Mucosa of gallbladder (tissue), 1 donor: ENCODE measurements at regions not wholly inside any gene's neighbourhood (a gene's known extent, or its start where the extent isn't known, plus 50 kb on each side); places are given as distances from the start of the nearest gene placed in this dataset.
"Not testable (repeated sequence)": the region's sequence is repeated elsewhere in the genome, so short reads cannot be mapped to it uniquely, and the experiment has no call there.

Experiments
- DNase-seq: peaks from one replicate; pipeline ENCODE4 v3.0.0-alpha.2; 2020; ENCODE audit warnings: low spot score
- donor health status: DM: no; HTN: no; CAD: no.

DNA sequence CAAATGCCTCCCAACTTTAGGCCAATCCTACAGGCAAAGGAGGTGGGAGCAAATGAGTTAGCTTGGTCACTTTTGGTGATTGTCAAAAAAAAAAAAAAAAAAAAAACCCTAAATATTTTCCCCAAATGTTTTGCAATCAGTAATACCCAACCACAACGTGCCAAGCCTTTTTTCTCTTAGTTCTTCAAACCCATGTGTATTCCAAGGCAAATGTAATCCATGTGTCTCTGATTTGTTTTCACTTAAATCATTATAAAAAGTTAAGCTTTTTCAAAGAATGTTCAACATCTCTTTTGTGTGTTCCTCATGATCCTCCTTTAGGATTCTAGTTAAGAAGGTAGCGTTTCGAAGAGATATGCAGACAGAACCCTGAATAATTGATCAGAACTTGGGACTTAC lies 328.4 kb downstream of the PAPSS1 start:
- no peak for DNase-seq

GRCh38 chr4:107391009-107391629 lies 328.9 kb downstream of the PAPSS1 start:
- DNase-seq = no peak

GRCh38 chr4:107389965-107390364 lies 330.1 kb downstream of the PAPSS1 start:
- no peak for DNase-seq

DNA sequence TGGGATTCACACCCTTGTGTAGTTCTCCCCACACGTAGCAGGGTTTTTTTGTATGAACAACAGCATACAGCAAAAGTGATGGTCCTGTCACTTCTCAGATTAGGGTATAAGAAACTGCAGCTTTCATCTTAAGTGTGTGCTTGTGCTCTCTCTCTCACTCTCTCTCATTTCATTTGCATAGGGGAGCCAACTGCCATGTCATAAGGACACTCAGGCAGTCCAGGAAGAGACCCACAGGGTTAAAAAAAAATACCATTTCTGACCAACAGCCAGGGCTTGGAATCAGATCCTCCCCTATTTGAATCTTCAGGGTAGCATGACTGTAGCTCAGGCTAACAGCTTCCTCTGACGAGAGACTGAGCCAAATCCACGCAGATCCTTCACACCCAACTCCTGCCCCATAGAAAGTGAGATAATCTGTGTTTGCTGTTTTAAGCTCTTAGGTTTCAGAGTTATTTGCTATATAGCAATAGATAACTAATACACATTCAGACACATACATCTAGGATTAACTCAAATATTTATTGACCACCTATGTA lies 331.2 kb downstream of the PAPSS1 start:
- DNase-seq = no peak

GRCh38 chr4:107380836-107381438 lies 339.1 kb downstream of the PAPSS1 start:
- DNase-seq = no peak

DNA sequence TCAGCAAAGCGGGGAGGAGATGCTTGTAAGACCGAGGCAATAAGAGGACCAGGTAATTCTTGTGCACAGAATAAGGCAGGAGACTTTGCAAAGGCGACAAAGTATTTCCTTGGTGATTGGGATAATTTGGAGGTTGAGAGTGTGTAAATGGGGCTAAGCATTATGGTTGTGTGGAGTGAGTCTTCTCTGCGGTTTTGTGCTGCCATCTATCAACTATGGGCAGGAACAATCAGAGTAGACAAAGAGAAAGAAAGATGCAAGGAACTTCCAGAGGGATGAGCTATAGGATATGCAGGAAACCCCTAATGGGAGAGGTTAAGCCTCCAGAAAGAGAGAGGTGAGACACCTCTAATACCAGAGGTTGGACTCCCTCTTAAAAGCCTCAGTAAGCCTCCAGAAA lies 339.8 kb downstream of the PAPSS1 start:
- no peak for DNase-seq

DNA sequence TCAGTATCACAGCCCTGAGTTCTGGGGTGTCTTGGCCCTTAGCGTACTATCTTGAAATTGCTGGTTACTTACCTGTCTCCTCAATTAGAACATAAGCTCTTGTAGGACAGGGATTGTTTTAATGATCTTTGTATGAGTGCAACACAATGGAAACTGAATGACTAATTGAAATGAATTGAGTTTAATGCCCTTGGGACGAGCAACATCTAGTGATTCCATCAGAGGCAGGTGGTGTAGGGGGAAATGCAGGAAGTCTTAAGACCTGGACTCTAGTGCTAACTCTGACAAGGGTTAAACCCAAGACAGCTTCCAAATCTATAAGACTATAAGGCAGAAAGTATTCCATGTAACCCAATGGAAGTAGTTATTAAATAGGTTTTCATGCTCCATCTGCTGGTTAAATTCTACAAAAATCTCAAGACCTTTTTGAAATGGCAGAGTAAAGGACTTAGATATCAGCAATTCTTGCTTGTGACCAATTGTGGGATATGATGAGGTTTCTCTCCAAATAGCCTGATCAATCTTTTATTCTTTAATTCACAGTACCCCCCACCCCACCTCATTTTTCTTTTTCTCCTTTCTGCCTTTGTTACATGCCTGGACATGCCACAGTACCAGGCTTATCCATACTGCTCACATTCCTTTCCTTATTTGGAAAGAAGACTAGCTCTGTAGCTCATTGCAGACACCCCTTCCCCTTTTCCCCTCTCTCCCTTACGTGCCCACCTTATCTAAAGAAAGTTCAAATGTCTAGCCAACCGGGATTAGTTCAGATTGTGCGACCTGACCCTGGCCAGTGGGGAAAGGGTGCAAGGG lies 340.8 kb downstream of the PAPSS1 start:
- no peak for DNase-seq

GRCh38 chr4:107376293-107376692 lies 340.2 kb upstream of the DKK2 start:
- DNase-seq = no peak

GRCh38 chr4:107366900-107367299 lies 330.8 kb upstream of the DKK2 start:
- no peak for DNase-seq

DNA sequence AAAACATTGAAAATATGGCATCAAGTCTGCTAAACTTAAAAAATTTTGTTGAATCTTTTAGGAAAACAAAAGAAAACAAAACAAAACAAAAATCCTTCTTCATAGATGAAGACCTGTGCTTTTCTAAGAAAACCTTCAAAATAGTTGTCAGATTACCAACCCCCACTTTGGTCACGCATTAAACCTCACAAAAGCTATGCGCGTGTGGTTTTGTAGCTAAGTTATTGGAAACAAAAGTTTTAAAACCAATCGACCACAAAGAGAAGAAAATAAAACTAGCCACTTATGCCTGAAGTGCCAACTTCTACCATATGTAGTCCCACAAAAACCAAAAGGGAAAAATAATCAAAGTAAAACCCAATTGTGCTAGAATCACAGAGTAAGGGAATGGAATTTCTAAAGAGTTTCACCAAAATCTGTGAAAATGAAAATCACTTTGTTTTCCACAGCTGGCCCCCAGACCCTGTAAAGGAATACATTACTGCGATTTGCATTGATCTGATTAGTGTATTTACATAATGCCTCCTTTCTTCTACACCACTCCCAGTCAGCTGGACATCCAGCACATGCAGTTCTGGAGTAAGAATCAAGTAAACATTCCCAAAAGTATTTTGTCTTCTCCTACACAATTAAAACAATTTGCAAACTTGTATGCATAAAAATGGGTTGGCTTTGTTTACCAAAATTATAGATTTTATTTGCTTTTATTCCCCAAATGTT lies 330.1 kb upstream of the DKK2 start:
- DNase-seq = no peak

DNA sequence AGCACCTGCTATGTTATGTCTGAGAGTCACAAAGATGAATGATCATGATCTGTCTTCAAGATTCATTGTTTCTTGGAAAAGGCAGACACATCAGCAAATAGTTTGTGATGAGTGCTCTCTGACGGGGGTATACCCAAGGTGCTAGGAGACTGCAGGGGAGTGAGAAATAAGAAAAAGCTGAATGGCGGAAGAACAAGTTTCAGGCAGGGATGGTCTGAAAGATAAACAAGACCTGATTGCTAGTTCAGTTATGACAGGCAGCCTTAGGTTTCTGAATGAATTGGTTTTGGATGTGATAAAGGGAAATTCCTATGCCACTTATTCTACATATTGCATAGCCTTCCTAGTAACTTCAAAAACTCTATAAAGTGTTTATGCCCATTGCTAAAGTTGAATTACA lies 327.0 kb upstream of the DKK2 start:
- DNase-seq = no peak

- no peak for DNase-seq
These were observed 323.1 kb upstream of the DKK2 start for GRCh38 chr4:107359208-107359607.

- not testable (repeated sequence) for DNase-seq
These were observed 318.2 kb upstream of the DKK2 start for GRCh38 chr4:107354304-107354703.

- DNase-seq = no peak
These were observed 315.1 kb upstream of the DKK2 start for GRCh38 chr4:107351196-107351595.

DNA sequence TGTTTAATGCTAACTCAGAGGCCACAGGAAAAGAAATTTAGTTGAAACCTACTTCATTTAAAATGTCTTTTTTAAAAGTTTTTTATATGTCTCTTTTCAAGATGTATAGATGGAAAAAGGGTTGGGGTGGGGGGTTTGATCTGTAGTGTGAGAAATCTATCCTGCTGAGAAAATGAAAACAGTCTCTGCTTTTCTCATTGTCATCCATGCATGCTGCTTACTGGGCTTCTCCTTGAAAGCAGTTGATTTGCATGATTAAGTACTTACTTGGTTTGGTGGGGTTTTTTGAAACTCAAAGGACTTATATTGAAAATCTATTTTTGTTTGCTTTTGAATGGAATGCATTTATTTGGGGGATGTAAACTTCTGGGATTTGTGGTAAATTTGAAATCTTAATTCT lies 313.6 kb upstream of the DKK2 start:
- no peak for DNase-seq

DNA sequence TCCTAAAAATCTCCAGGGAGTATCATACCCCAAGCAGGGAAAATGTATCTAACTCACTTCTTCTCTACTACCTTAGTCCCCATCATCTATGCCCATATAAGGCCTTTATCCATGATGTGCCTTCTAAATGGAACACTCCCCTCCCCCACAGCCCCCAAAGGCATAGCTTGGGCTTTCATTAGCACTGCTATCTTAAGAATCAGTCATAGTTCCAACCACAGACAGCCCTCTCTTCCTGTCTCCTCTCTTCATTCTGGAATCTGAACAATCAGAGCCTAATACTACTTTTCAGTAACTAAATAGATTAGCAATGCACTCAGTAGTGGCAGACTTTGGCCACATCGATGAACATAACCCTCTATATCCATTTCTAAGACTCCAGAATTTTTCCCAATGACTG lies 313.2 kb upstream of the DKK2 start:
- no peak for DNase-seq

DNA sequence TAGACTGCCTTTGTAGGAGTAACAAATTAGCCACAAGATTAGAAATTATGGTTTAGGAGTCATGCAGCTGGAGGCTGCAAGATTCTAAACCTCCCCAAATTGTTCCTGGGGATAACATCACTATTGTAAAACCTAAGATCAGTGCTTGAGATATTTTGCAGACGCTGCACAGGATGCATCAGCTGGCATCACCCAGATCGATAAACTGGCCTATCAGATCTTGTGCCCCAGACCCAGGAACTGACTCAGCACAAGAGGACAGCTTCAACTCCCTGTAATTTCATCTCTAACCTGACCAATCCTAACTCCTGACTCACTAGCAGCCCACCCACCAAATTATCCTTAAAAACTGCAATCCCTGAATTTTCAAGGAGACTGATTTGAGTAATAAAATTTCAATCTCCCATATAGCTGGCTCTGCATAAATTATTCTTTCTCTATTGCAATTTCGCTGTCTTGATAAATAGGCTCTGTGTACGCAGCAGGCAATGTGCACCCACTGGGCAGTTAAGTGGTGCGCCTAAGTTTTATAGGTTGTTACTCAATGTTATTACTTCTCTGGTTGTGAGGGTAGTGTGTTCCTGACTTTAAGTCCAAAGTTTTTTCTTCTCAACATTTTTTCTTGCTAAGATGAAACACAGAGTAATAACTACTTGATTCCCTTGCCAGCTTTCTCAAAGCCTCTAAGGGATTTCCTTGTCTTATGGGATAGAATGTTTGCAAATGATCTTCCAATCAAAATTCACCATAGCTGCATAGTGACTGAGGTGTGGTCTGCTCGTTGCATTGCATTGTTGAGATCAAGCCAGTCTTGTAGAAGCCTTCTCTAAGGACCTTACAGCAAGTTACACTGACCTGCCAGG lies 312.3 kb upstream of the DKK2 start:
- DNase-seq = no peak

- no peak for DNase-seq
These were observed 297.4 kb upstream of the DKK2 start for GRCh38 chr4:107333518-107333917.

DNA sequence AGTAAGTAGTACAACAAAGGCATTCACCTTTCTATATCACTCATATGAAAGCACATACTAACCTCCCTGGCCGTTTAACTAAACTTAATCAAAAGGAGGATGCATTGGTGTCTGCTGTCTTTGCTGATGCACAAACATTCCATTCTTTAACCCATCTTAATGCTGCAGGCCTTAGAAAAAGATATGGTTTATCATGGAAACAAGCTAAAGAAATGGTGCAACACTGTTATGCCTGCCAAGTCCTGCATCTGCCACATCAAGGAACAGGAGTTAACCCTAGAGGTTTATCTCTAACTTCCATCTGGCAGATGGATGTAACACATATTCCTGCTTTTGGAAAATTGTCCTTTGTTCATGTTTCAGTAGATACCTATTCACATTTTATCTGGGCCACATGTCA lies 296.5 kb upstream of the DKK2 start:
- DNase-seq = not testable (repeated sequence)

GRCh38 chr4:107330916-107331315 lies 294.8 kb upstream of the DKK2 start:
- no peak for DNase-seq

DNA sequence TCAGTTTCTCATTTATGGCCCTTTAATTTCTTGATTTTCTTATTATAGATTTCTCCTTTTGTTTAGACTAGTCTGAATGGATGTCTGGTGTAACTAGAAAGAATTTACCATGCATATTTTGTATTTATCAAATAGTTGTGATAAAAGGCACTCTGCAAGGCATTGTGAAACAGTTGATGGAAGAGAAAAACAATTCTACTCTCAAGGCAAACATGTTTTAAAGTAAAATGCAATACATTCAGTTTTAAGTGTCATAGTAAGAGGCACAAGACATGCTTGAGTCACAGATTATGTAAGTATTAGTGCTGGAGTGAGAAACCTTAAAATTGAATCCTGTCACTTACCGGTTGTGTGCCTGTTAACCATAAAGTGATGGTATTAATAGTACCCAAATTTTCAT lies 283.3 kb upstream of the DKK2 start:
- DNase-seq = no peak
